Gastrocnemius medialis (tissue), 4 donors: ENCODE measurements at regions not wholly inside any gene's neighbourhood (a gene's known extent, or its start where the extent isn't known, plus 50 kb on each side); places are given as distances from the start of the nearest gene placed in this dataset.

Experiments
- CTCF ChIP-seq, 5 experiments: fragments of 450-650 bp in 3 of 5; fragments of 200-600 bp in 2 of 5; sonication (generic) in 2 of 5; IDR thresholded peaks in 4 of 5; conservative IDR thresholded peaks in 1 of 5; 1 replicate in 4 of 5; 2 replicates in 1 of 5; pipeline ENCODE4 v1.5.1; 2016 to 2019; ENCODE audit warnings: antibody characterized with exemption in 5 of 5, mild to moderate bottlenecking in 3 of 5, moderate library complexity in 3 of 5
- POLR2A ChIP-seq, 2 donors: fragments of 450-650 bp; IDR thresholded peaks; one replicate each; pipeline ENCODE4 v1.6.1; 2017; ENCODE audit warnings: antibody characterized with exemption in 2 of 2, mild to moderate bottlenecking in 2 of 2, moderate library complexity in 2 of 2

DNA sequence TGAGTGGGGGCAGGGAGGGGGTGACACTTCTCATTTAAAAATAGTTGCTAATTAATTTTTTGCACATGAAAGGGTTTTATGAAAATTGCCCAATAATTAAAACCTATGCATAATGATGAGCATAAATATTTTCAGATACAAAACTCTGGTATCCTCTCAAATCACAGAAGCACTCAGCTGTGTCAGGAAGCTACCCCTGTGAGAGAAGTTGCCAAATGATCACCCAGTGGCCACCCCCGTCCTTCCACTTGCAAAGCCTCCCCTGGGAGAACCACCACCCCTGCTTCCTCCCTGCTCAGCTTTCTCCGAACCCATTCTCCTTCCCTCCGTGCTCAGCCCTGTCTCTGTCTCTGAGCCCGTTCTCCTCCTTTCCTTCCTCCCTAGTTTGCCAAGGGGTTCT lies 400.2 kb upstream of the SALL3 start:
- TF ChIP-seq POLR2A (IDR thresholded peaks at IDR 0.05) (no peak), CTCF (IDR thresholded peaks at IDR 0.05 in 4 of 5, conservative IDR thresholded peaks at IDR 0.05 in 1 of 5) (no peak)
